DND-41 (cell line): ENCODE measurements at regions not wholly inside any gene's neighbourhood (a gene's known extent, or its start where the extent isn't known, plus 50 kb on each side); places are given as distances from the start of the nearest gene placed in this dataset.

Experiments used
- ATAC-seq: fragments of 200-7000 bp; cut with Tn5 transposase; 3 replicates; pipeline ENCODE4 v1.9.1; 2021; ENCODE audit warnings: low read depth; ENCODE audit not compliant: insufficient read depth
- DNase-seq: peaks from one replicate; pipeline ENCODE4 v3.0.0-alpha.2; 2020
- H2AFZ ChIP-seq: 2 replicates; pipeline ENCODE4 v1.6.0; 2012; ENCODE audit warnings: low read depth, low read length
- H3K27ac ChIP-seq: 2 replicates; pipeline ENCODE4 v1.5.1; 2012; ENCODE audit warnings: low read length, inconsistent platforms
- H3K27me3 ChIP-seq: fragments of 200-600 bp; sonication (generic); 2 replicates; pipeline ENCODE4 v1.6.0; 2012; ENCODE audit warnings: low read length, mild to moderate bottlenecking, inconsistent platforms; ENCODE audit not compliant: insufficient read depth, poor library complexity
- H3K36me3 ChIP-seq: 2 replicates; pipeline ENCODE4 v1.5.1; 2012; ENCODE audit warnings: low read length, inconsistent platforms; ENCODE audit not compliant: insufficient read depth
- H3K4me1 ChIP-seq: 2 replicates; pipeline ENCODE4 v1.5.1; 2012; ENCODE audit warnings: mild to moderate bottlenecking, low read length; ENCODE audit not compliant: insufficient read depth
- H3K4me2 ChIP-seq: 2 replicates; pipeline ENCODE4 v1.6.0; 2012; ENCODE audit warnings: mild to moderate bottlenecking, moderate library complexity, low read length, inconsistent platforms; ENCODE audit not compliant: insufficient read depth
- H3K4me3 ChIP-seq, 2 experiments: fragments of 200-600 bp in 1 of 2; shearing (Covaris generic) in 1 of 2; 2 replicates each; pipeline ENCODE4 v1.5.1; 2012 to 2016; ENCODE audit warnings: inconsistent platforms in 2 of 2, low read length in 2 of 2, mild to moderate bottlenecking in 2 of 2, low read depth in 1 of 2, moderate library complexity in 1 of 2
- H3K79me2 ChIP-seq: 2 replicates; pipeline ENCODE4 v1.6.0; 2012; ENCODE audit warnings: low read length, inconsistent platforms; ENCODE audit not compliant: insufficient read depth
- H3K9ac ChIP-seq: 2 replicates; pipeline ENCODE4 v1.6.0; 2012; ENCODE audit warnings: low read depth, mild to moderate bottlenecking, inconsistent platforms, low read length, moderate library complexity
- H3K9me3 ChIP-seq: 2 replicates; pipeline ENCODE4 v1.5.1; 2012; ENCODE audit warnings: low read length, moderate library complexity, mild to moderate bottlenecking, inconsistent platforms; ENCODE audit not compliant: insufficient read depth, severe bottlenecking
- H4K20me1 ChIP-seq: 2 replicates; pipeline ENCODE4 v1.6.0; 2012; ENCODE audit warnings: low read length; ENCODE audit not compliant: insufficient read depth
- CTCF ChIP-seq: IDR thresholded peaks from 2 replicates; pipeline ENCODE4 v1.5.1; 2012; ENCODE audit warnings: borderline replicate concordance, low read length, moderate library complexity, mild to moderate bottlenecking; ENCODE audit not compliant: poor library complexity, severe bottlenecking; ENCODE audit errors: extremely low read depth
- EZH2 ChIP-seq: IDR thresholded peaks from 3 replicates; pipeline ENCODE4 v1.6.1; 2012; ENCODE audit warnings: borderline replicate concordance, low read depth, mild to moderate bottlenecking, moderate library complexity, low read length, inconsistent platforms; ENCODE audit not compliant: severe bottlenecking

DNA sequence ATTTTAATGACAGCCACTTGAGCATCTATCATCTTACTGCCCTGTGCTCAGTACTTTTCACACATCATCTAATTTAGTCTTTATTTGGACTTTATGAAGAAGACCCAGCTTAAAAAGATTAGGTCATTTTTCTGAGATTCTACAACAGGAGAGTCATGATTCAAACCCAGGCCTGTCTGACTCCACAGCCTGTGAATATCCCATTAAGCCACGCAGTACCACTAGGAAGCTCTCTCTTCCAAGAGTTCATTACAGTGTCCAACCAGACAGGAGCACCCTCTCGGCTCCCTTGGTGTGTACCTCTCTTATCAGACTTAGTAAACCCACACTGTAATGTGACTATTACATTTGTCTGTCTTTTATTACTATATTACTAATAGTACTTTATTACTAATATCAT, 332.8 kb downstream of the DHX15 start:
- Histone ChIP-seq H3K9ac (no peak overlapping the region), H3K27ac (no peak overlapping the region), H2AFZ (no peak overlapping the region), H3K36me3 (no peaks in the 10 kb centered on the region), H3K27me3 (no peaks in the 10 kb centered on the region), H3K4me2 (no peak overlapping the region), H3K4me1 (no peaks in the 10 kb centered on the region), H4K20me1 (no peaks in the 10 kb centered on the region), H3K4me3 (no peak overlapping the region), H3K9me3 (no peaks in the 10 kb centered on the region), H3K79me2 (no peaks in the 10 kb centered on the region)
- no peak for DNase-seq
- no peak for TF ChIP-seq EZH2
- TF ChIP-seq CTCF: no peak
- no peak for ATAC-seq

- Histone ChIP-seq H3K79me2 (no peaks in the 10 kb centered on the region), H3K36me3 (no peaks in the 10 kb centered on the region), H3K9ac (no peak overlapping the region), H3K27me3 (no peaks in the 10 kb centered on the region), H3K4me2 (no peak overlapping the region), H2AFZ (no peak overlapping the region), H3K4me1 (no peaks in the 10 kb centered on the region), H3K4me3 (no peak overlapping the region), H4K20me1 (no peaks in the 10 kb centered on the region), H3K9me3 (no peaks in the 10 kb centered on the region), H3K27ac (no peak overlapping the region)
- no peak for TF ChIP-seq CTCF
- no peak for TF ChIP-seq EZH2
- ATAC-seq (no peak), DNase-seq (no peak)
These were observed 334.4 kb downstream of the DHX15 start for GRCh38 chr4:24249972-24250371.

GRCh38 chr4:24248674-24249630, 335.4 kb downstream of the DHX15 start:
- Histone ChIP-seq H3K79me2 (no peaks in the 10 kb centered on the region), H3K4me3 (no peak overlapping the region), H3K36me3 (no peaks in the 10 kb centered on the region), H2AFZ (no peak overlapping the region), H3K4me1 (no peaks in the 10 kb centered on the region), H3K9me3 (no peaks in the 10 kb centered on the region), H4K20me1 (no peaks in the 10 kb centered on the region), H3K9ac (no peak overlapping the region), H3K4me2 (no peak overlapping the region), H3K27me3 (no peaks in the 10 kb centered on the region), H3K27ac (no peak overlapping the region)
- ATAC-seq: no peak
- no peak for DNase-seq
- TF ChIP-seq CTCF: no peak
- no peak for TF ChIP-seq EZH2
